SU-DHL-6 (cell line): ENCODE measurements at regions not wholly inside any gene's neighbourhood (a gene's known extent, or its start where the extent isn't known, plus 50 kb on each side); places are given as distances from the start of the nearest gene placed in this dataset.

ENCODE experiments used
- H2AFZ ChIP-seq: fragments of 200-600 bp; sonication (generic); 2 replicates; pipeline ENCODE4 v1.6.1; 2014; ENCODE audit warnings: low read depth, mild to moderate bottlenecking, moderate library complexity, mixed read lengths, antibody characterized with exemption, low read length; ENCODE audit not compliant: severe bottlenecking
- H3F3A ChIP-seq: fragments of 200-600 bp; shearing (Covaris generic); 2 replicates; pipeline ENCODE4 v1.6.0; 2016; ENCODE audit warnings: antibody characterized with exemption, mild to moderate bottlenecking; ENCODE audit not compliant: insufficient read depth
- H3K27ac ChIP-seq: fragments of 200-600 bp; sonication (generic); 2 replicates; pipeline ENCODE4 v1.5.1; 2016; ENCODE audit warnings: low read depth, mild to moderate bottlenecking, low read length, moderate library complexity, mixed read lengths
- H3K27me3 ChIP-seq: fragments of 200-600 bp; sonication (generic), shearing (Covaris generic); 2 replicates; pipeline ENCODE4 v1.6.0; 2014; ENCODE audit warnings: mild to moderate bottlenecking, low read length
- H3K36me3 ChIP-seq: fragments of 200-600 bp; sonication (generic); 2 replicates; pipeline ENCODE4 v1.6.1; 2014; ENCODE audit warnings: mild to moderate bottlenecking, low read length, mixed read lengths
- H3K4me2 ChIP-seq: fragments of 300-600, 200-600 bp; shearing (Covaris generic), sonication (generic); 2 replicates; pipeline ENCODE4 v1.6.0; 2014; ENCODE audit warnings: low read length, low read depth, mild to moderate bottlenecking; ENCODE audit not compliant: poor library complexity, severe bottlenecking
- H3K4me3 ChIP-seq: fragments of 200-600 bp; sonication (generic); 2 replicates; pipeline ENCODE4 v1.5.1; 2014; ENCODE audit warnings: antibody characterized with exemption, low read length, mild to moderate bottlenecking, mixed read lengths; ENCODE audit not compliant: insufficient read depth, poor library complexity, severe bottlenecking
- H3K79me2 ChIP-seq: fragments of 200-600 bp; sonication (generic); 2 replicates; pipeline ENCODE4 v1.6.1; 2014; ENCODE audit warnings: mild to moderate bottlenecking, low read length, moderate library complexity; ENCODE audit not compliant: insufficient read depth
- H3K9ac ChIP-seq: fragments of 200-600 bp; sonication (generic); 2 replicates; pipeline ENCODE4 v1.7.0; 2014; ENCODE audit warnings: mild to moderate bottlenecking, low read length
- H3K9me2 ChIP-seq: fragments of 200-600 bp; sonication (generic); replicated peaks from 2 replicates; pipeline ENCODE4 v1.6.1; 2014; ENCODE audit warnings: low read length; ENCODE audit not compliant: insufficient read depth
- H3K9me3 ChIP-seq: fragments of 200-600 bp; sonication (generic); 2 replicates; pipeline ENCODE4 v1.6.1; 2014; ENCODE audit warnings: low read length, mixed read lengths; ENCODE audit not compliant: insufficient read depth
- H4K20me1 ChIP-seq: fragments of 200-600 bp; sonication (generic); 2 replicates; pipeline ENCODE4 v1.6.1; 2014; ENCODE audit warnings: low read depth, mild to moderate bottlenecking, antibody characterized with exemption, low read length, moderate library complexity, mixed read lengths
- EZH2phosphoT487 ChIP-seq: fragments of 200-600 bp; sonication (generic), shearing (Covaris generic); conservative IDR thresholded peaks from 2 replicates; pipeline ENCODE4 v1.6.1; 2018; ENCODE audit warnings: mild to moderate bottlenecking, antibody characterized with exemption, low read length, moderate library complexity, mixed read lengths
- TF ChIP-seq, protein P1 (sequence below): fragments of 200-600 bp; sonication (generic); IDR thresholded peaks from one replicate; pipeline ENCODE4 v1.5.1; 2017; ENCODE audit warnings: antibody characterized with exemption, mild to moderate bottlenecking, low read length, moderate library complexity; ENCODE audit not compliant: insufficient read depth, poor library complexity, severe bottlenecking

DNA sequence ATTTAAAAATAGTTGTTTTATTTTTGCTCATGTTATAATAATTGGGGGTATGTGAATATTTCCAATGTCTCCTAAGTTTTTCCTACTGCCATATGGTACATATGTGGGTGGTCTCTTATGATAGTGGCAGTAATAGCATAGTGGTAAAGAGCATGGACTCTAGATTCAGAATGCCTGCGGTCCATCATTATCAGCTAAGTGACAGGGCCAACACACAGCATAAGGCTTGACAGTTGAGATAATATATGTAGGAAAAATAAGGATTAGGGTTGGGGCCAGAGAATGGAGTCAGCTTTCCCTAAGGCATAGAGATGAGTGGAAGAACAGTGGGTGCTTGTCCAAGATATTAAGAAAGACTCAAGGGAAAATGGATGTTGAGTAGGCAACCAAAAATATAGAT, 2707.5 kb downstream of the PCDH7 start:
- no peak overlapping the region for H2AFZ ChIP-seq
- H3K36me3 ChIP-seq, result no peaks in the 10 kb centered on the region
- no peaks in the 10 kb centered on the region for H3K79me2 ChIP-seq
- no peak overlapping the region for H3K9ac ChIP-seq
- TF ChIP-seq, protein P1, sequence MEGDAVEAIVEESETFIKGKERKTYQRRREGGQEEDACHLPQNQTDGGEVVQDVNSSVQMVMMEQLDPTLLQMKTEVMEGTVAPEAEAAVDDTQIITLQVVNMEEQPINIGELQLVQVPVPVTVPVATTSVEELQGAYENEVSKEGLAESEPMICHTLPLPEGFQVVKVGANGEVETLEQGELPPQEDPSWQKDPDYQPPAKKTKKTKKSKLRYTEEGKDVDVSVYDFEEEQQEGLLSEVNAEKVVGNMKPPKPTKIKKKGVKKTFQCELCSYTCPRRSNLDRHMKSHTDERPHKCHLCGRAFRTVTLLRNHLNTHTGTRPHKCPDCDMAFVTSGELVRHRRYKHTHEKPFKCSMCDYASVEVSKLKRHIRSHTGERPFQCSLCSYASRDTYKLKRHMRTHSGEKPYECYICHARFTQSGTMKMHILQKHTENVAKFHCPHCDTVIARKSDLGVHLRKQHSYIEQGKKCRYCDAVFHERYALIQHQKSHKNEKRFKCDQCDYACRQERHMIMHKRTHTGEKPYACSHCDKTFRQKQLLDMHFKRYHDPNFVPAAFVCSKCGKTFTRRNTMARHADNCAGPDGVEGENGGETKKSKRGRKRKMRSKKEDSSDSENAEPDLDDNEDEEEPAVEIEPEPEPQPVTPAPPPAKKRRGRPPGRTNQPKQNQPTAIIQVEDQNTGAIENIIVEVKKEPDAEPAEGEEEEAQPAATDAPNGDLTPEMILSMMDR, result no peak
- no peak for TF ChIP-seq EZH2phosphoT487
- H3K27me3 ChIP-seq, result no peaks in the 10 kb centered on the region
- no peaks in the 10 kb centered on the region for H4K20me1 ChIP-seq
- no peaks in the 10 kb centered on the region for H3F3A ChIP-seq
- H3K9me2 ChIP-seq, result no peaks in the 10 kb centered on the region
- H3K9me3 ChIP-seq, result no peaks in the 10 kb centered on the region
- H3K4me3 ChIP-seq, result no peak overlapping the region
- no peak overlapping the region for H3K27ac ChIP-seq
- H3K4me2 ChIP-seq, result no peak overlapping the region

DNA sequence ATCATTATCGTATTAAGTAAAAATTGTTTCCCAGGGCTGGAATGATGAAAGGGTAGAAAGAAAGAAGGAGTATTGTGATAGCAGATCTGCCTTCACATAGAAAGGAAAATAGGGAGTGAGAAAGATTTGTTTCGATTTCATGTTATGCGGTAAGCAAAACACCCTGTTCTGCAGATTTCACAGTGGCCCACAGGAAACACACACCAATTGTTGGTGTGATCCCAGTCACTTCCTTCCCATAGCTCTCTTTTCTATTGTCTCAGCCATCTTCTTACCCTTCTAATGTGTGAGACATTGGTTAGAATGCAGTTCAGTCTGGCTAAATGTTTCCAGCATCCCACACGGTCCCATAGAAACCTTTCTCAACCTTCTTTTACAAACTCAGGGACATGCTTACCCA, 2709.8 kb downstream of the PCDH7 start:
- no peak for TF ChIP-seq EZH2phosphoT487
- TF ChIP-seq, protein P1, result no peak
- Histone ChIP-seq H3K9me3 (no peaks in the 10 kb centered on the region), H4K20me1 (no peaks in the 10 kb centered on the region), H3K27ac (no peak overlapping the region), H3K9me2 (no peaks in the 10 kb centered on the region), H3F3A (no peaks in the 10 kb centered on the region), H3K4me3 (no peak overlapping the region), H3K79me2 (no peaks in the 10 kb centered on the region), H3K9ac (no peak overlapping the region), H3K4me2 (no peak overlapping the region), H3K36me3 (no peaks in the 10 kb centered on the region), H3K27me3 (no peaks in the 10 kb centered on the region), H2AFZ (no peak overlapping the region)

DNA sequence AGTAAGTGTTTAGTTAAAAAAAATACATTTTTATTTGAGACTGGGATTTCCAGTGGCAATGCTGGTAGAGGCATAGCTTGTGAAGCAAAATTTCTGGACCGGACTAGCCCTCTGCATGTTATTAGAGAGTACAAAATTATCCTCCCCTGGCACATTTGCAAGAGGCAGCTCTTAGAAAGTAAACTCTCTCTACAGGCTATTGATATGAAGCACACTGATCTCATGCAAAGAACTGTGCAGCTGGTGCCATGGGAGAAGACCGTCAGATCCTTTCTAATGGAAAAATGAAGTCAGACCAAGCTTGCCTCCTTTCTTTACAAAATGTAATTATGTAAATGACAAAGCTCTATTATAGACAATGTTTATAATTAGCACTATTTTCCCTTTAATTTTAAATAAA, 2717.2 kb downstream of the PCDH7 start:
- H3K4me2 ChIP-seq, result no peak overlapping the region
- H3K27ac ChIP-seq, result no peak overlapping the region
- no peaks in the 10 kb centered on the region for H3K79me2 ChIP-seq
- H3K9ac ChIP-seq, result no peak overlapping the region
- H4K20me1 ChIP-seq, result no peaks in the 10 kb centered on the region
- no peaks in the 10 kb centered on the region for H3K9me3 ChIP-seq
- H3K27me3 ChIP-seq, result no peaks in the 10 kb centered on the region
- no peaks in the 10 kb centered on the region for H3K9me2 ChIP-seq
- H3F3A ChIP-seq, result no peaks in the 10 kb centered on the region
- no peak for TF ChIP-seq EZH2phosphoT487
- TF ChIP-seq, protein P1, result no peak
- no peak overlapping the region for H2AFZ ChIP-seq
- no peaks in the 10 kb centered on the region for H3K36me3 ChIP-seq
- H3K4me3 ChIP-seq, result no peak overlapping the region
